ENCODE measurements at regions not wholly inside any gene's neighbourhood (a gene's known extent, or its start where the extent isn't known, plus 50 kb on each side); places are given as distances from the start of the nearest gene placed in this dataset.

DNA sequence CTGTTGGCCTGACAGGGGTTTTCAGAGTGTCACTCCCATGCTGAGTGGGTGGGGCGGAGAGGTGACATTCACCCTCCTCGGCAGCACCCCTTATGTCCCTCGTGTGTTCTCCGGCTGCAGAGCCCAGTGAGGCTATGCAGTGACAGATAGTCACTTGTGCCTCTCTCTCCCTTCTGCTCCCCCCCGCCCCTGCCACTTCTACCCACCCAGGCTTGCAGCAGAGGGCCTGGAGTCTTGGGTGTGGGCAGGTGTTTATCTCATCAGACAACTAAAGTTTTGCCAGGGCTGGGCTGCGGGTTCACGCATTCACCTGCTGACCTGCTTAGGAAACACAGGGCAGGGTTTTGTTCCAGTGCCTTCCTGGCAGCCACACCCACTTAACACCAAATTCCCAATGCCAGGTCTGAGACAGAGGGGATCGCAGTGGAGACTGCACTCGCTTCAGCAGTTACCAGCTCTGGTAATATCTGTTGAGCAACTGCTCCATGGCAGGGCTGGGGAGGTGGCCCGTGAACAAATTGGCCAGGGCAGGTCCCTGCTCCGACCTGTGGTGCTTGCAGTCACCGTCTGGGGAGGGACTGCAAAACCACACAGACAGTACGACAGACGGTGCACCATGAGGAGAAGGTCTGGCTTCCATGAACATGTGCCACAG is 50.5 kb upstream of the ADA2 start:
- H3K4me1 ChIP-seq (ENCODE audit: low read length), result no peaks in the 10 kb centered on the region
- no peak overlapping the region for H3K9ac ChIP-seq (ENCODE audit: low read length)
- H2AFZ ChIP-seq (ENCODE audit: low read length), result no peak overlapping the region
- no peaks in the 10 kb centered on the region for H3F3A ChIP-seq (ENCODE audit: insufficient read depth, low read length)
- no peak overlapping the region for H3K4me2 ChIP-seq (ENCODE audit: low read depth, low read length)
- H3K36me3 ChIP-seq (replicated peaks; ENCODE audit: insufficient read depth, low read length), result no peaks in the 10 kb centered on the region
- TF ChIP-seq EZH2 (optimal IDR thresholded peaks at IDR 0.05; ENCODE audit: low read depth, low read length) (no peak), EZH2phosphoT487 (IDR thresholded peaks at IDR 0.05; ENCODE audit: low read length) (no peak)
- TF ChIP-seq, protein P1, sequence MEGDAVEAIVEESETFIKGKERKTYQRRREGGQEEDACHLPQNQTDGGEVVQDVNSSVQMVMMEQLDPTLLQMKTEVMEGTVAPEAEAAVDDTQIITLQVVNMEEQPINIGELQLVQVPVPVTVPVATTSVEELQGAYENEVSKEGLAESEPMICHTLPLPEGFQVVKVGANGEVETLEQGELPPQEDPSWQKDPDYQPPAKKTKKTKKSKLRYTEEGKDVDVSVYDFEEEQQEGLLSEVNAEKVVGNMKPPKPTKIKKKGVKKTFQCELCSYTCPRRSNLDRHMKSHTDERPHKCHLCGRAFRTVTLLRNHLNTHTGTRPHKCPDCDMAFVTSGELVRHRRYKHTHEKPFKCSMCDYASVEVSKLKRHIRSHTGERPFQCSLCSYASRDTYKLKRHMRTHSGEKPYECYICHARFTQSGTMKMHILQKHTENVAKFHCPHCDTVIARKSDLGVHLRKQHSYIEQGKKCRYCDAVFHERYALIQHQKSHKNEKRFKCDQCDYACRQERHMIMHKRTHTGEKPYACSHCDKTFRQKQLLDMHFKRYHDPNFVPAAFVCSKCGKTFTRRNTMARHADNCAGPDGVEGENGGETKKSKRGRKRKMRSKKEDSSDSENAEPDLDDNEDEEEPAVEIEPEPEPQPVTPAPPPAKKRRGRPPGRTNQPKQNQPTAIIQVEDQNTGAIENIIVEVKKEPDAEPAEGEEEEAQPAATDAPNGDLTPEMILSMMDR (IDR thresholded peaks at IDR 0.05; ENCODE audit: low read length), result no peak
- H3K27me3 ChIP-seq (replicated peaks; ENCODE audit: insufficient read depth, low read length), result no peaks in the 10 kb centered on the region
- H3K79me2 ChIP-seq (ENCODE audit: low read length), result no peaks in the 10 kb centered on the region
- no peaks in the 10 kb centered on the region for H4K20me1 ChIP-seq (ENCODE audit: insufficient read depth, low read length)
- DNase-seq, result no peak
- H3K9me3 ChIP-seq (replicated peaks; ENCODE audit: insufficient read depth, low read length), result no peaks in the 10 kb centered on the region
- H3K27ac ChIP-seq (ENCODE audit: low read length), result no peak overlapping the region
- no peak overlapping the region for H3K4me3 ChIP-seq (ENCODE audit: low read length)
- no peaks in the 10 kb centered on the region for H3K9me2 ChIP-seq (replicated peaks; ENCODE audit: insufficient read depth, low read length)

DNA sequence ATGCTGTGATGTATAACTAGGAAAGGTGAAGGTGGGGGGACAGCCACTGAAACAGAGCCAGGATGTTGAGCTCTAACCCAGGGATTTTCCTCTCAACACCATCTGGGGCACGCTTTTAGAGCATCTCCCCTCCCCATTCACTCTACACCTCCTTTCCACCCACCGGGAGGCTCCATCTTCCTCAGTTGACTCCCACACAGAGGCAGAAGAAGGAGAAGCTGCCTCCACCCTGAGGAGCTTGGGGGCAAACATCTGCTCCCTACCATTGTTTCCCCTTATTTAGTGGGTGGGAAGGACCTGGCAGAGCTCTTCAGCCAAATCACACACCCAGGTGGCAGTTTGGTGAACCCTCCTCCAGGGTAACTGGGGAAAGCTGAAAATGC is 50.0 kb upstream of the ADA2 start:
- TF ChIP-seq EZH2phosphoT487 (IDR thresholded peaks at IDR 0.05; ENCODE audit: low read length), result no peak
- TF ChIP-seq EZH2 (optimal IDR thresholded peaks at IDR 0.05; ENCODE audit: low read depth, low read length), result no peak
- TF ChIP-seq, protein P1 (IDR thresholded peaks at IDR 0.05; ENCODE audit: low read length), result no peak
- H4K20me1 ChIP-seq (ENCODE audit: insufficient read depth, low read length), result no peaks in the 10 kb centered on the region
- H3K36me3 ChIP-seq (replicated peaks; ENCODE audit: insufficient read depth, low read length), result no peaks in the 10 kb centered on the region
- no peaks in the 10 kb centered on the region for H3K4me1 ChIP-seq (ENCODE audit: low read length)
- no peaks in the 10 kb centered on the region for H3K27me3 ChIP-seq (replicated peaks; ENCODE audit: insufficient read depth, low read length)
- H3K4me3 ChIP-seq (ENCODE audit: low read length), result no peak overlapping the region
- H3K9me2 ChIP-seq (replicated peaks; ENCODE audit: insufficient read depth, low read length), result no peaks in the 10 kb centered on the region
- H3K9ac ChIP-seq (ENCODE audit: low read length), result no peak overlapping the region
- no peak overlapping the region for H3K27ac ChIP-seq (ENCODE audit: low read length)
- no peak for DNase-seq
- no peaks in the 10 kb centered on the region for H3K9me3 ChIP-seq (replicated peaks; ENCODE audit: insufficient read depth, low read length)
- H3K4me2 ChIP-seq (ENCODE audit: low read depth, low read length), result no peak overlapping the region
- H3F3A ChIP-seq (ENCODE audit: insufficient read depth, low read length), result no peaks in the 10 kb centered on the region
- H3K79me2 ChIP-seq (ENCODE audit: low read length), result no peaks in the 10 kb centered on the region
- no peak overlapping the region for H2AFZ ChIP-seq (ENCODE audit: low read length)

Data from MM.1S (cell line).